ENCODE measurements at regions not wholly inside any gene's neighbourhood (a gene's known extent, or its start where the extent isn't known, plus 50 kb on each side); places are given as distances from the start of the nearest gene placed in this dataset.

DNA sequence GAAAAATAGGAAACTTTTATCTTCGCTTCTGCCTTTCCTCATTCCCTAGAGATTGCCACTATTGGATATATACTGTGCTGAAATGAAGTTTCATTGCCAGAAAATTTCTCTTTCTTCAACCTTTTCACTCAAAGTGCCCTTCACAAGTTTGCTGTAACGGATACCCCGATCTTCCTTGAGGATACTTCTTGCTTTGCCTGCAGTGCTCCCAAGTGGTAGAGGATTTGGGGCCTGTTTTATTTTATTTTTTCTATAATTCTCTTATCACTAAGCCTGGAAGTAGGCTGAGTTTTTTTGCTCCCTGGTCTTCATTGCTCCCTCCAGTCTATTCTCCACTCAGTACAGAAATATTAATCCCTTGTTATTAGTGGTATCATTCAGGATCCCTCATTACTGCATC lies 481.4 kb upstream of the CDH18 start:
- TF ChIP-seq ZNF146 (tag by site-specific recombination; IDR thresholded peaks at IDR 0.05), result no peak
- TF ChIP-seq ZNF514 (tag by site-specific recombination; IDR thresholded peaks at IDR 0.05), result no peak
- TF ChIP-seq TRIM28 (IDR thresholded peaks at IDR 0.05; ENCODE audit: borderline replicate concordance, low read length), result no peak
- TF ChIP-seq, protein P1, sequence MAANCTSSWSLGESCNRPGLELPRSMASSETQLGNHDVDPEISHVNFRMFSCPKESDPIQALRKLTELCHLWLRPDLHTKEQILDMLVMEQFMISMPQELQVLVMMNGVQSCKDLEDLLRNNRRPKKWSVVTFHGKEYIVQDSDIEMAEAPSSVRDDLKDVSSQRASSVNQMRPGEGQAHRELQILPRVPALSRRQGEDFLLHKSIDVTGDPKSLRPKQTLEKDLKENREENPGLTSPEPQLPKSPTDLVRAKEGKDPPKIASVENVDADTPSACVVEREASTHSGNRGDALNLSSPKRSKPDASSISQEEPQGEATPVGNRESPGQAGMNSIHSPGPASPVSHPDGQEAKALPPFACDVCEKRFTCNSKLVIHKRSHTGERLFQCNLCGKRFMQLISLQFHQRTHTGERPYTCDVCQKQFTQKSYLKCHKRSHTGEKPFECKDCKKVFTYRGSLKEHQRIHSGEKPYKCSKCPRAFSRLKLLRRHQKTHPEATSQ (tag by site-specific recombination; IDR thresholded peaks at IDR 0.05), result no peak
- TF ChIP-seq, protein P2, sequence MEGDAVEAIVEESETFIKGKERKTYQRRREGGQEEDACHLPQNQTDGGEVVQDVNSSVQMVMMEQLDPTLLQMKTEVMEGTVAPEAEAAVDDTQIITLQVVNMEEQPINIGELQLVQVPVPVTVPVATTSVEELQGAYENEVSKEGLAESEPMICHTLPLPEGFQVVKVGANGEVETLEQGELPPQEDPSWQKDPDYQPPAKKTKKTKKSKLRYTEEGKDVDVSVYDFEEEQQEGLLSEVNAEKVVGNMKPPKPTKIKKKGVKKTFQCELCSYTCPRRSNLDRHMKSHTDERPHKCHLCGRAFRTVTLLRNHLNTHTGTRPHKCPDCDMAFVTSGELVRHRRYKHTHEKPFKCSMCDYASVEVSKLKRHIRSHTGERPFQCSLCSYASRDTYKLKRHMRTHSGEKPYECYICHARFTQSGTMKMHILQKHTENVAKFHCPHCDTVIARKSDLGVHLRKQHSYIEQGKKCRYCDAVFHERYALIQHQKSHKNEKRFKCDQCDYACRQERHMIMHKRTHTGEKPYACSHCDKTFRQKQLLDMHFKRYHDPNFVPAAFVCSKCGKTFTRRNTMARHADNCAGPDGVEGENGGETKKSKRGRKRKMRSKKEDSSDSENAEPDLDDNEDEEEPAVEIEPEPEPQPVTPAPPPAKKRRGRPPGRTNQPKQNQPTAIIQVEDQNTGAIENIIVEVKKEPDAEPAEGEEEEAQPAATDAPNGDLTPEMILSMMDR (tag by site-specific recombination; IDR thresholded peaks at IDR 0.05), result no peak
- no peak for TF ChIP-seq YY1 (tag by site-specific recombination; IDR thresholded peaks at IDR 0.05)
